Stimulated activated CD8-positive, alpha-beta memory T cell treated with anti-CD3 and anti-CD28 coated beads, Interleukin-15, amount 100 ng/mL, for 1 hour (primary cell): ENCODE measurements at regions not wholly inside any gene's neighbourhood (a gene's known extent, or its start where the extent isn't known, plus 50 kb on each side); places are given as distances from the start of the nearest gene placed in this dataset.

Source experiments
- DNase-seq: peaks from one replicate; pipeline ENCODE4 v3.0.0-alpha.2; 2020; ENCODE audit warnings: low read depth

GRCh38 chr22:48694296-48694883, 1133.3 kb downstream of the BRD1 start:
- no peak for DNase-seq

GRCh38 chr22:48693377-48694135, 1134.1 kb downstream of the BRD1 start:
- no peak for DNase-seq

- DNase-seq = no peak
These were observed 1134.8 kb downstream of the BRD1 start for GRCh38 chr22:48692734-48693376.

GRCh38 chr22:48691431-48691851, 1136.2 kb downstream of the BRD1 start:
- DNase-seq = no peak

GRCh38 chr22:48690583-48691317, 1136.9 kb downstream of the BRD1 start:
- DNase-seq = no peak

GRCh38 chr22:48689206-48689605, 1138.5 kb downstream of the BRD1 start:
- no peak for DNase-seq

- no peak for DNase-seq
These were observed 1139.3 kb downstream of the BRD1 start for GRCh38 chr22:48688366-48688765.

GRCh38 chr22:48687606-48688005, 1140.1 kb downstream of the BRD1 start:
- no peak for DNase-seq

- DNase-seq = no peak
These were observed 1140.9 kb downstream of the BRD1 start for GRCh38 chr22:48686694-48687302.

- DNase-seq = no peak
These were observed 1141.9 kb downstream of the BRD1 start for GRCh38 chr22:48685767-48686166.

- no peak for DNase-seq
These were observed 1144.0 kb downstream of the BRD1 start for GRCh38 chr22:48683640-48684039.

- no peak for DNase-seq
These were observed 1145.2 kb downstream of the BRD1 start for GRCh38 chr22:48682504-48682903.

GRCh38 chr22:48680601-48681000, 1147.1 kb downstream of the BRD1 start:
- no peak for DNase-seq

- no peak for DNase-seq
These were observed 1147.8 kb downstream of the BRD1 start for GRCh38 chr22:48679656-48680555.

- no peak for DNase-seq
These were observed 1149.2 kb downstream of the BRD1 start for GRCh38 chr22:48678171-48679135.

GRCh38 chr22:48677621-48678020, 1150.1 kb downstream of the BRD1 start:
- DNase-seq = no peak

- no peak for DNase-seq
These were observed 1150.5 kb downstream of the BRD1 start for GRCh38 chr22:48677168-48677520.

GRCh38 chr22:48676266-48677167, 1151.2 kb downstream of the BRD1 start:
- no peak for DNase-seq

- no peak for DNase-seq
These were observed 1151.9 kb downstream of the BRD1 start for GRCh38 chr22:48675830-48676145.
